ENCODE measurements at regions not wholly inside any gene's neighbourhood (a gene's known extent, or its start where the extent isn't known, plus 50 kb on each side); places are given as distances from the start of the nearest gene placed in this dataset.

DNA sequence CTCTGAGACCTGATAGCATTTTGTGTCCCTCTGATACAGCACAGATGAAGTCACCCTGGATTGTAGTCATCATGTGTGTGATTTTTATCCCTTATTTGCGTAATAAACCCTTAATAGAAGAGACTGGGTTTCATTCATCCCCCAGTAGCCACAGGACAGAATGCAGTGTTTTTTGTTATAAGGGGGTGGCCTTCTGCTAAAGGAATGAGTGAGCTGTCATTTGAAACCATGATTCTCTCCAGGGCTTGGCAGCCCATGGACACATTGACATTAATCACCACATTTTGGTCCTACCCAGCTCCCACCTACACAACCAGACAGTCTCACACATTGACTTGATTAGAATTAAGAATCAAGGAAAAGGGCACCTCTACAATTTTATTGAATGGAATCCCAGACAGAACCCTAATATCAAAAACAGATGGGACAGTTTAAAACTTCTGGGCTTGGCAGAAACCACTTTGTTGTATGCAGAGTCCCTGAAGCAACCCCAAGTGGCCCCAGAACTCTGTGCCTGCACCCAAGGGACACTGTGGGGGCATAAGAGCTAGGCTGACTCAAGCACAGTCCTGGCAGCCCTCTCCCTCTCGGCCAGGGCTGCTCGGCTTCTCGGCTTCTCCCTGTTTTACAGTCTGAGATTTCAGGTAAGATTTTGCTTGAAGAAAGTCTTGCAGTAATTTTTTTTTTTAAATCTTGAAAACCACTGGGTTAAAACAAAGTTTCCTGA, 254.0 kb upstream of the SLC14A2 start:
- Histone ChIP-seq H4K20me1 (replicated peaks; ENCODE audit: control insufficient read depth, extremely low read depth, insufficient read depth, low read length) (no peaks in the 10 kb centered on the region), H3K4me2 (ENCODE audit: insufficient read depth, low read length) (no peak overlapping the region), H3K4me1 (ENCODE audit: control insufficient read depth, extremely low read depth, insufficient read depth, low read length) (no peaks in the 10 kb centered on the region), H3K9ac (replicated peaks; ENCODE audit: extremely low read depth, insufficient read depth, low read length) (no peak overlapping the region), H3K27me3 (ENCODE audit: control insufficient read depth in 2 of 2, insufficient read depth in 2 of 2, low read length in 2 of 2) (no peaks in the 10 kb centered on the region), H3K27ac (ENCODE audit: insufficient read depth, low read depth, low read length) (no peak overlapping the region), H3K9me1 (replicated peaks; ENCODE audit: control insufficient read depth, extremely low read depth, insufficient read depth, low read length) (no peaks in the 10 kb centered on the region), H3K9me3 (replicated peaks; ENCODE audit: control insufficient read depth, insufficient read depth, low read length) (no peaks in the 10 kb centered on the region), H3K79me2 (ENCODE audit: control insufficient read depth, insufficient read depth, low read length) (no peaks in the 10 kb centered on the region), H3K36me3 (ENCODE audit: control insufficient read depth in 2 of 2, extremely low read depth in 1 of 2, insufficient read depth in 2 of 2, low read length in 2 of 2) (no peaks in the 10 kb centered on the region), H2AFZ (ENCODE audit: low read depth, low read length) (no peak overlapping the region), H3K4me3 (replicated peaks in 1 of 3; ENCODE audit: insufficient read depth in 1 of 3, low read depth in 1 of 3, low read length in 3 of 3) (no peak overlapping the region)
- DNase-seq (ENCODE audit: low read depth, low spot score) (no peak), FAIRE-seq (no peak)
- POLR2A ChIA-PET = no interaction called here
- intact Hi-C loops (cut with micrococcal nuclease) (no loop called here), dilution Hi-C loops (cut with MboI; ENCODE audit: extremely low pct_ligation_motif_present, low sequenced_read_pairs) (no loop called here)
- TF ChIP-seq, protein P1, sequence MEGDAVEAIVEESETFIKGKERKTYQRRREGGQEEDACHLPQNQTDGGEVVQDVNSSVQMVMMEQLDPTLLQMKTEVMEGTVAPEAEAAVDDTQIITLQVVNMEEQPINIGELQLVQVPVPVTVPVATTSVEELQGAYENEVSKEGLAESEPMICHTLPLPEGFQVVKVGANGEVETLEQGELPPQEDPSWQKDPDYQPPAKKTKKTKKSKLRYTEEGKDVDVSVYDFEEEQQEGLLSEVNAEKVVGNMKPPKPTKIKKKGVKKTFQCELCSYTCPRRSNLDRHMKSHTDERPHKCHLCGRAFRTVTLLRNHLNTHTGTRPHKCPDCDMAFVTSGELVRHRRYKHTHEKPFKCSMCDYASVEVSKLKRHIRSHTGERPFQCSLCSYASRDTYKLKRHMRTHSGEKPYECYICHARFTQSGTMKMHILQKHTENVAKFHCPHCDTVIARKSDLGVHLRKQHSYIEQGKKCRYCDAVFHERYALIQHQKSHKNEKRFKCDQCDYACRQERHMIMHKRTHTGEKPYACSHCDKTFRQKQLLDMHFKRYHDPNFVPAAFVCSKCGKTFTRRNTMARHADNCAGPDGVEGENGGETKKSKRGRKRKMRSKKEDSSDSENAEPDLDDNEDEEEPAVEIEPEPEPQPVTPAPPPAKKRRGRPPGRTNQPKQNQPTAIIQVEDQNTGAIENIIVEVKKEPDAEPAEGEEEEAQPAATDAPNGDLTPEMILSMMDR (IDR thresholded peaks at IDR 0.05; ENCODE audit: extremely low read depth in 1 of 2, insufficient read depth in 1 of 2, low read depth in 1 of 2, low read length in 2 of 2) = no peak
- no peak for TF ChIP-seq JUN (IDR thresholded peaks at IDR 0.05; ENCODE audit: borderline replicate concordance, insufficient read depth, insufficient read length, low read depth)
- TF ChIP-seq EZH2 (IDR thresholded peaks at IDR 0.05; ENCODE audit: borderline replicate concordance, low read depth, low read length, severe bottlenecking) = no peak
- TF ChIP-seq MYC (IDR thresholded peaks at IDR 0.05; ENCODE audit: low read depth, low read length) = no peak
- TF ChIP-seq POLR2AphosphoS5 (IDR thresholded peaks at IDR 0.05; ENCODE audit: insufficient read depth, low read depth, low read length) = no peak
- TF ChIP-seq POLR2A (IDR thresholded peaks at IDR 0.05; ENCODE audit: low read depth, low read length) = no peak
- TF ChIP-seq GATA2 (IDR thresholded peaks at IDR 0.05; ENCODE audit: insufficient read depth, insufficient read length, low read depth, low read length) = no peak
- no peak for TF ChIP-seq FOS (IDR thresholded peaks at IDR 0.05; ENCODE audit: borderline replicate concordance, insufficient read depth, low read length)
- TF ChIP-seq, protein P2, sequence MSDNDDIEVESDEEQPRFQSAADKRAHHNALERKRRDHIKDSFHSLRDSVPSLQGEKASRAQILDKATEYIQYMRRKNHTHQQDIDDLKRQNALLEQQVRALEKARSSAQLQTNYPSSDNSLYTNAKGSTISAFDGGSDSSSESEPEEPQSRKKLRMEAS (IDR thresholded peaks at IDR 0.05; ENCODE audit: insufficient read depth, insufficient read length) = no peak
- BruUV-seq (replicated peaks) = no TSS peak
- CTCF ChIA-PET = no interaction called here

All from endothelial cell of umbilical vein (primary cell).